Fibroblast of mammary gland (primary cell): ENCODE measurements at regions not wholly inside any gene's neighbourhood (a gene's known extent, or its start where the extent isn't known, plus 50 kb on each side); places are given as distances from the start of the nearest gene placed in this dataset.

ENCODE experiments used
- DNase-seq: peaks from one replicate; pipeline ENCODE4 v3.0.0-alpha.2; 2010; ENCODE audit warnings: low read depth
- H3K4me3 ChIP-seq: 2 replicates; pipeline ENCODE4 v1.5.1; 2011; ENCODE audit warnings: low read depth, mild to moderate bottlenecking, low read length, moderate library complexity; ENCODE audit not compliant: control insufficient read depth
- CTCF ChIP-seq: conservative IDR thresholded peaks from 2 replicates; pipeline ENCODE4 v1.5.1; 2011; ENCODE audit warnings: low read depth, low read length, inconsistent platforms; ENCODE audit not compliant: control insufficient read depth, insufficient read depth

- no peak overlapping the region for H3K4me3 ChIP-seq
- no peak for TF ChIP-seq CTCF
- no peak for DNase-seq
Measured at GRCh38 chr2:156845806-156846558, 409.8 kb downstream of the GPD2 start.

- no peak overlapping the region for H3K4me3 ChIP-seq
- DNase-seq = no peak
Measured at GRCh38 chr2:156852210-156852609, 405.3 kb upstream of the GALNT5 start.

GRCh38 chr2:156852681-156853080 lies 404.8 kb upstream of the GALNT5 start:
- H3K4me3 ChIP-seq = no peak overlapping the region
- no peak for DNase-seq
- TF ChIP-seq CTCF = no peak

More at GRCh38 chr2:156852210-156852609, 405.3 kb upstream of the GALNT5 start:
- no peak for TF ChIP-seq CTCF

GRCh38 chr2:156864325-156864724 lies 393.2 kb upstream of the GALNT5 start:
- no peak overlapping the region for H3K4me3 ChIP-seq
- TF ChIP-seq CTCF = no peak
- no peak for DNase-seq

- no peak for TF ChIP-seq CTCF
- H3K4me3 ChIP-seq = no peak overlapping the region
- DNase-seq = no peak
Measured at GRCh38 chr2:156864753-156865152, 392.8 kb upstream of the GALNT5 start.

- no peak for TF ChIP-seq CTCF
Measured at GRCh38 chr2:156867201-156867600, 390.3 kb upstream of the GALNT5 start.

More at GRCh38 chr2:156867201-156867600, 390.3 kb upstream of the GALNT5 start:
- DNase-seq = no peak
- no peak overlapping the region for H3K4me3 ChIP-seq
